ENCODE measurements at regions not wholly inside any gene's neighbourhood (a gene's known extent, or its start where the extent isn't known, plus 50 kb on each side); places are given as distances from the start of the nearest gene placed in this dataset.

DNA sequence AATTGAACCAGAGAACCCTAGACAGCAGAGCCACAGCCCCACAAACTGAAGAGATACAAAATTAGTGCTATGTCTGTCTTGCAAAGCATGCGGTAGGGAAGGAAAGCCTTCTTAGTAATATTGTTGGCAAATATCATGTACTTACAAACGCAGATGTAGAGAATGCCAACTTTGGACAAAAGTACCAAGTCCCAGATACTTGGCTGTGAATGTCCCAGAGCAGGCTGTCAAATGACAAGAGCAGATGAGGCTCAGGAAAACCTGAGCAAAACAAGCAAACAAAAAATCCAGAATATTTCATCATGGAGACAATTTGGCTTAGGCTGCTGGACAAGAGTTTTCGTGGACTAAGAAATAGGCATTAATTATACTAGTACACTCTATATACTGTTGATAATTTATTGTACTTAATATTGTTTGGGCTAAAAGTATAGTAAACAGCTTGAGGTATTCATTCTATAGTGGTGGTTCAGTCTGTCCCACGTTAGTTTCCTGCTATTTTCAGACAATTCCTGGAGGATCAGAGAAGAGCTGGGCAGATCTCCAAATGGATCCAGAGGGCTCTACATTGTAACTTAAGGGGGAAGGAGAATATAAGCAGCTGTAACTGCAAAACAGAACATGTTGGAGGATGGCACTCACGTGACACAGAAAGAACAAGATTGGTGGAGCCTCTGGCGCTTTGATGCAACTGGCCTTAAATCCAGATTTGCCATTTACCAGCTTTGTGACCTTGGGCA lies 329.8 kb downstream of the ATP23 start:
- H3K4me3 ChIP-seq (ENCODE audit: low read depth, low read length): no peak overlapping the region
- DNase-seq (ENCODE audit: low read depth): no peak
- no peak for TF ChIP-seq CTCF (IDR thresholded peaks at IDR 0.05; ENCODE audit: control insufficient read depth, extremely low read depth, insufficient read depth)

DNA sequence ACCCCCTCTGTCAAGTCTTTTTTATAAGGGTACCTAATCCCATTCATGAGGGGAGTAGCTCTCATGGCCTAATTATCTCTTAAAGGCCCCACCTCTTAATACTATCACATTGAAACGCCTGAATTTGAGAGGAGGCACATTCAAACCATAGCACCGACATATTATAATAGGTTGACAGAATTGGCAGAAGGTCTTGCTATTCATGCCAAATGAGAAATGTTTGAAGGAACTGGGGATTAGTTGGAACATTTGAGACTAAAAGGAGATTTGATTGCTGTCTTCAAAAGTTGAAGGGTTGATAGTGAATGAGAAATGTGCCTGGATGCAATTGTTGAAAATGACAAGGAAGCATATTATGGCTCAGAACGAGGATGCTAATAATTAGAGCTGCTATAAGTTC lies 331.1 kb downstream of the ATP23 start:
- no peak overlapping the region for H3K4me3 ChIP-seq (ENCODE audit: low read depth, low read length)
- DNase-seq (ENCODE audit: low read depth): no peak
- TF ChIP-seq CTCF (IDR thresholded peaks at IDR 0.05; ENCODE audit: control insufficient read depth, extremely low read depth, insufficient read depth): no peak

DNA sequence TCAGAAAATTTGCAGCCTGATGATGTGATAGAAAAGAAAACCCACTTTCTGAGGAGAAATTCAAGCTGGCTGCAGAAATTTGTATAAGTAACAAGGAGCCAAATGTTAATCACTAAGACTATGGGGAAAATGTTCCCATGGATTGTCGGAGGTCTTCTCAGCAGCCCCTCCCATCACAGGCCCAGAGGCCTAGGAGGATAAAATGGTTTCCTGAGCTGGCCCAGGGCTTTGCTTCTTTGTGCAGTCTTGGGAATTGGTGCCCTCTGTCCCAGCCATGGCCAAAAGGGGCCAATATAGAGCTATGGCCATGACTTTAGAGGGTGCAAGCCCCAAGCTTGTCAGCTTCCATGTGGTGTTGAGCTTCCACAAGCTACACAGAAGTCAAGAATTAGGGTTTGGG lies 335.9 kb downstream of the ATP23 start:
- DNase-seq (ENCODE audit: low read depth): no peak
- H3K4me3 ChIP-seq (ENCODE audit: low read depth, low read length): no peak overlapping the region
- no peak for TF ChIP-seq CTCF (IDR thresholded peaks at IDR 0.05; ENCODE audit: control insufficient read depth, extremely low read depth, insufficient read depth)

DNA sequence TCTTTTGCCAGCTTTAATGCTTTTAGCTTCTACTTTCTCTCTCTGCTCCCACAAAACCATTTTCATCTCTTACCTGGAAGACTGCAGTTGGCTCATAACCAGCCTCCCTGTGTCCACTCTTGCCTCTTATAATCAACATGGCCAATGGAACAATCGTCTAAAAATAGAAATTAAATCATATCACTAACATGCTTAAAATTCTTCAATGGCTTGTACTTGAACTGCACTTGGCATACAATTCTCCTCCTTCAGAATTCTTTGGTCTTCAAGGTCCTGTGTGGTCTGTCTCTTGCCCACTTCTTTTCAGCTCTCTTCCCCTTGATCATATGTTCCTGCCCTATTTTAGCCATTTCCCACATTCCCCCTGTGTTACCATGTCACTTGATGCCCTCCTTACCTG lies 342.2 kb downstream of the ATP23 start:
- no peak overlapping the region for H3K4me3 ChIP-seq (ENCODE audit: low read depth, low read length)

GRCh38 chr12:58285551-58285950 lies 344.2 kb downstream of the ATP23 start:
- DNase-seq (ENCODE audit: low read depth): no peak
- no peak for TF ChIP-seq CTCF (IDR thresholded peaks at IDR 0.05; ENCODE audit: control insufficient read depth, extremely low read depth, insufficient read depth)
- no peak overlapping the region for H3K4me3 ChIP-seq (ENCODE audit: low read depth, low read length)

More for the DNA sequence above, 342.2 kb downstream of the ATP23 start:
- TF ChIP-seq CTCF (IDR thresholded peaks at IDR 0.05; ENCODE audit: control insufficient read depth, extremely low read depth, insufficient read depth): no peak
- no peak for DNase-seq (ENCODE audit: low read depth)

GRCh38 chr12:58286353-58286752 lies 345.0 kb downstream of the ATP23 start:
- no peak for DNase-seq (ENCODE audit: low read depth)
- TF ChIP-seq CTCF (IDR thresholded peaks at IDR 0.05; ENCODE audit: control insufficient read depth, extremely low read depth, insufficient read depth): no peak
- no peak overlapping the region for H3K4me3 ChIP-seq (ENCODE audit: low read depth, low read length)

DNA sequence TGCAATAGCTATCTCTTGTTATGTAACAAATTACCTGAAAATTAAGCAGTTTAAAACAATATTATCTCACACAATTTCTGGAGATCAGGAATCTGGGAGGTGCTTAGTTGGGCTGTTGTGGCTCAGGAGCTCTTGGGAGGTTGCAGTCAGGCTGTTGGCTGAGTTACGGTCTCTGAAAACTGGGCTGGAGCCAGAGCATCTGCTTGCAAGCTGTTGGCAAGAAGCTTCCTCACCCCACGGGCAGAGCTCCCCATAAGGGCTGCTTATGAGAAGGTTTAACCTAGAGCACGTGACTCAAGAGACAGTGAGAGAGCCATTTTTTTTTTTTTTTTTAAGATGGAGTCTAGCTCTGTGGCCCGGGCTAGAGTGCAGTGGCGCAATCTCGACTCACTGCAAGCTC lies 346.8 kb downstream of the ATP23 start:
- no peak overlapping the region for H3K4me3 ChIP-seq (ENCODE audit: low read depth, low read length)
- DNase-seq (ENCODE audit: low read depth): no peak
- no peak for TF ChIP-seq CTCF (IDR thresholded peaks at IDR 0.05; ENCODE audit: control insufficient read depth, extremely low read depth, insufficient read depth)
